BLaER1 treated with 17β-estradiol and CSF1 and Interleukin-3, amounts not matched to agents 10 nM and 100 nM (cell line): ENCODE measurements at regions not wholly inside any gene's neighbourhood (a gene's known extent, or its start where the extent isn't known, plus 50 kb on each side); places are given as distances from the start of the nearest gene placed in this dataset.
"Not testable (repeated sequence)": the region's sequence is repeated elsewhere in the genome, so short reads cannot be mapped to it uniquely, and the experiment has no call there.

Experiments used
- H3K27ac ChIP-seq, 11 experiments: shearing (Covaris generic); formaldehyde crosslinking; 2 replicates each; pipeline ENCODE4 v1.8.1; 2022
- H3K27me3 ChIP-seq, 11 experiments: shearing (Covaris generic); formaldehyde crosslinking; 2 replicates each; pipeline ENCODE4 v1.8.1; 2022
- H3K36me3 ChIP-seq, 11 experiments: shearing (Covaris generic); formaldehyde crosslinking; 2 replicates each; pipeline ENCODE4 v1.8.1; 2022
- H3K4me1 ChIP-seq, 10 experiments: shearing (Covaris generic); formaldehyde crosslinking; 2 replicates each; pipeline ENCODE4 v1.8.1; 2022
- H3K4me2 ChIP-seq, 11 experiments: shearing (Covaris generic); formaldehyde crosslinking; 2 replicates each; pipeline ENCODE4 v1.8.1; 2022
- H3K4me3 ChIP-seq, 10 experiments: shearing (Covaris generic); formaldehyde crosslinking; 2 replicates each; pipeline ENCODE4 v1.8.1; 2022
- H3K9ac ChIP-seq, 11 experiments: shearing (Covaris generic); formaldehyde crosslinking; 2 replicates each; pipeline ENCODE4 v1.8.1; 2022
- H3K9me3 ChIP-seq, 11 experiments: shearing (Covaris generic); formaldehyde crosslinking; replicated peaks in 1 of 11; 2 replicates each; pipeline ENCODE4 v1.8.1; 2022
- H4K20me1 ChIP-seq, 11 experiments: shearing (Covaris generic); formaldehyde crosslinking; 2 replicates each; pipeline ENCODE4 v1.8.1; 2022
- Cebpa-rat ChIP-seq, 11 experiments: shearing (Covaris generic); IDR thresholded peaks; 2 replicates each; pipeline ENCODE4 v1.8.1; 2022

GRCh38 chr4:1551211-1551610 lies 132.9 kb downstream of the FAM53A start:
- no peak for TF ChIP-seq Cebpa-rat (IDR thresholded peaks at IDR 0.05)
- H3K9me3 ChIP-seq = 0 out of 22 replicates have a peak, but pooled peaks cover 0 to 5% (median 0%) of the 10 kb centered on the region in 11 experiments
- no peaks in the 10 kb centered on the region for H3K36me3 ChIP-seq
- H3K27ac ChIP-seq = no peak overlapping the region
- H3K27me3 ChIP-seq = peaks cover 8 to 30% (median 15%) of the 10 kb centered on the region in 11 experiments; a peak in 19 of 22 replicates
- H3K4me1 ChIP-seq = peaks cover 0 to 8% (median 1%) of the 10 kb centered on the region in 10 experiments; a peak in 7 of 20 replicates
- H3K4me3 ChIP-seq = no peak overlapping the region
- H3K4me2 ChIP-seq = no peak overlapping the region
- H3K9ac ChIP-seq = no peak overlapping the region
- peaks cover 0 to 21% (median 0%) of the 10 kb centered on the region in 11 experiments; a peak in 4 of 22 replicates for H4K20me1 ChIP-seq

- Histone ChIP-seq H3K36me3 (no peaks in the 10 kb centered on the region), H3K4me1 (0 out of 20 replicates have a peak, but pooled peaks cover 0 to 5% (median 0%) of the 10 kb centered on the region in 10 experiments), H3K9me3 (0 out of 22 replicates have a peak, but pooled peaks cover 0 to under 1% (median 0%) of the 10 kb centered on the region in 11 experiments), H3K9ac (no peak overlapping the region), H3K27ac (no peak overlapping the region), H3K4me2 (no peak overlapping the region), H4K20me1 (peaks cover 0 to 21% (median 0%) of the 10 kb centered on the region in 11 experiments; a peak in 4 of 22 replicates), H3K27me3 (peaks cover under 1 to 22% (median 15%) of the 10 kb centered on the region in 11 experiments; a peak in 19 of 22 replicates), H3K4me3 (no peak overlapping the region)
- no peak for TF ChIP-seq Cebpa-rat (IDR thresholded peaks at IDR 0.05)
These were observed 133.7 kb downstream of the FAM53A start for GRCh38 chr4:1550122-1551070.

GRCh38 chr4:1549638-1550035 lies 134.5 kb downstream of the FAM53A start:
- Histone ChIP-seq H3K4me1 (peaks cover 0 to 9% (median 0%) of the 10 kb centered on the region in 10 experiments; a peak in 4 of 20 replicates), H3K4me2 (no peak overlapping the region), H3K36me3 (no peaks in the 10 kb centered on the region), H3K4me3 (no peak overlapping the region), H4K20me1 (peaks cover 0 to 21% (median 0%) of the 10 kb centered on the region in 11 experiments; a peak in 4 of 22 replicates), H3K9me3 (no peaks in the 10 kb centered on the region), H3K27ac (no peak overlapping the region), H3K27me3 (peaks cover 0 to 18% (median 15%) of the 10 kb centered on the region in 11 experiments; a peak in 18 of 22 replicates), H3K9ac (no peak overlapping the region)
- no peak for TF ChIP-seq Cebpa-rat (IDR thresholded peaks at IDR 0.05)

- peaks cover 0 to 21% (median 0%) of the 10 kb centered on the region in 11 experiments; a peak in 4 of 22 replicates for H4K20me1 ChIP-seq
- H3K4me3 ChIP-seq, H3K27ac ChIP-seq, H3K36me3 ChIP-seq, H3K9ac ChIP-seq, H3K9me3 ChIP-seq: not testable (repeated sequence)
- H3K27me3 ChIP-seq = peaks cover 0 to 18% (median 15%) of the 10 kb centered on the region in 11 experiments; a peak in 18 of 22 replicates
- H3K4me2 ChIP-seq = peak overlapping the region in 7 of 11 experiments; percentile 5 to 57 (median 20); a peak in 5 of 22 replicates
- peaks cover 0 to 10% (median 0%) of the 10 kb centered on the region in 10 experiments; a peak in 4 of 20 replicates for H3K4me1 ChIP-seq
These were observed 135.1 kb downstream of the FAM53A start for GRCh38 chr4:1548827-1549637.

- no peaks in the 10 kb centered on the region for H3K36me3 ChIP-seq
- no peak overlapping the region for H3K9ac ChIP-seq
- no peaks in the 10 kb centered on the region for H3K9me3 ChIP-seq
- TF ChIP-seq Cebpa-rat (IDR thresholded peaks at IDR 0.05) = no peak
- peak overlapping the region in 7 of 11 experiments; percentile 5 to 57 (median 20); a peak in 4 of 22 replicates for H3K4me2 ChIP-seq
- H4K20me1 ChIP-seq = peaks cover 0 to 25% (median 0%) of the 10 kb centered on the region in 11 experiments; a peak in 4 of 22 replicates
- no peak overlapping the region for H3K4me3 ChIP-seq
- H3K27ac ChIP-seq = no peak overlapping the region
- peaks cover 0 to 18% (median 7%) of the 10 kb centered on the region in 10 experiments; a peak in 11 of 20 replicates for H3K4me1 ChIP-seq
- H3K27me3 ChIP-seq = peaks cover 0 to 18% (median 15%) of the 10 kb centered on the region in 11 experiments; a peak in 18 of 22 replicates
These were observed 136.0 kb downstream of the FAM53A start for GRCh38 chr4:1547856-1548826.

GRCh38 chr4:1547131-1547855 lies 136.8 kb downstream of the FAM53A start:
- H3K27ac ChIP-seq = no peak overlapping the region
- H3K4me1 ChIP-seq = peaks cover 0 to 23% (median 12%) of the 10 kb centered on the region in 10 experiments; a peak in 11 of 20 replicates
- no peak overlapping the region for H3K4me2 ChIP-seq
- H3K9ac ChIP-seq = no peak overlapping the region
- no peaks in the 10 kb centered on the region for H3K9me3 ChIP-seq
- TF ChIP-seq Cebpa-rat (IDR thresholded peaks at IDR 0.05) = no peak
- no peak overlapping the region for H3K4me3 ChIP-seq
- H4K20me1 ChIP-seq = peaks cover 0 to 23% (median 0%) of the 10 kb centered on the region in 11 experiments; a peak in 4 of 22 replicates
- H3K27me3 ChIP-seq = peaks cover 0 to 18% (median 15%) of the 10 kb centered on the region in 11 experiments; a peak in 18 of 22 replicates
- no peaks in the 10 kb centered on the region for H3K36me3 ChIP-seq

GRCh38 chr4:1544861-1545281 lies 138.6 kb upstream of the NKX1-1 start:
- H3K4me1 ChIP-seq = peaks cover 0 to 23% (median 12%) of the 10 kb centered on the region in 10 experiments; a peak in 11 of 20 replicates
- peak overlapping the region in 2 of 11 experiments; percentile 1 to 20; a peak in 1 of 22 replicates for H3K27ac ChIP-seq
- peaks cover 0 to 21% (median 0%) of the 10 kb centered on the region in 11 experiments; a peak in 5 of 22 replicates for H4K20me1 ChIP-seq
- no peak overlapping the region; a peak in 2 of 22 replicates for H3K9ac ChIP-seq
- H3K36me3 ChIP-seq = no peaks in the 10 kb centered on the region
- H3K27me3 ChIP-seq = peaks cover 0 to 18% (median 15%) of the 10 kb centered on the region in 11 experiments; a peak in 18 of 22 replicates
- no peak for TF ChIP-seq Cebpa-rat (IDR thresholded peaks at IDR 0.05)
- H3K4me3 ChIP-seq = no peak overlapping the region
- H3K9me3 ChIP-seq = no peaks in the 10 kb centered on the region
- peak overlapping the region in 3 of 11 experiments; percentile 10 to 26 (median 10); a peak in 4 of 22 replicates for H3K4me2 ChIP-seq

- peaks cover 0 to 23% (median 12%) of the 10 kb centered on the region in 10 experiments; a peak in 11 of 20 replicates for H3K4me1 ChIP-seq
- H3K9ac ChIP-seq, H3K9me3 ChIP-seq, H3K4me3 ChIP-seq, H3K36me3 ChIP-seq: not testable (repeated sequence)
- peaks cover 0 to 21% (median 0%) of the 10 kb centered on the region in 11 experiments; a peak in 5 of 22 replicates for H4K20me1 ChIP-seq
- peak overlapping the region in 1 of 11 experiments; percentile 26; a peak in 1 of 22 replicates for H3K4me2 ChIP-seq
- peak overlapping the region in 2 of 11 experiments; percentile 1 to 20; a peak in 1 of 22 replicates for H3K27ac ChIP-seq
- peaks cover 0 to 18% (median 15%) of the 10 kb centered on the region in 11 experiments; a peak in 18 of 22 replicates for H3K27me3 ChIP-seq
These were observed 138.2 kb upstream of the NKX1-1 start for GRCh38 chr4:1544435-1544834.
